GM19452 (cell line): ENCODE measurements at regions not wholly inside any gene's neighbourhood (a gene's known extent, or its start where the extent isn't known, plus 50 kb on each side); places are given as distances from the start of the nearest gene placed in this dataset.
A peak's percentile ranks its signal among the peaks of the same experiment; 100 is the strongest.

Source experiments
- ATAC-seq: cut with Tn5 transposase; IDR thresholded peaks from one replicate; pipeline ENCODE4 v1.9.1; 2021; ENCODE audit not compliant: unreplicated experiment

DNA sequence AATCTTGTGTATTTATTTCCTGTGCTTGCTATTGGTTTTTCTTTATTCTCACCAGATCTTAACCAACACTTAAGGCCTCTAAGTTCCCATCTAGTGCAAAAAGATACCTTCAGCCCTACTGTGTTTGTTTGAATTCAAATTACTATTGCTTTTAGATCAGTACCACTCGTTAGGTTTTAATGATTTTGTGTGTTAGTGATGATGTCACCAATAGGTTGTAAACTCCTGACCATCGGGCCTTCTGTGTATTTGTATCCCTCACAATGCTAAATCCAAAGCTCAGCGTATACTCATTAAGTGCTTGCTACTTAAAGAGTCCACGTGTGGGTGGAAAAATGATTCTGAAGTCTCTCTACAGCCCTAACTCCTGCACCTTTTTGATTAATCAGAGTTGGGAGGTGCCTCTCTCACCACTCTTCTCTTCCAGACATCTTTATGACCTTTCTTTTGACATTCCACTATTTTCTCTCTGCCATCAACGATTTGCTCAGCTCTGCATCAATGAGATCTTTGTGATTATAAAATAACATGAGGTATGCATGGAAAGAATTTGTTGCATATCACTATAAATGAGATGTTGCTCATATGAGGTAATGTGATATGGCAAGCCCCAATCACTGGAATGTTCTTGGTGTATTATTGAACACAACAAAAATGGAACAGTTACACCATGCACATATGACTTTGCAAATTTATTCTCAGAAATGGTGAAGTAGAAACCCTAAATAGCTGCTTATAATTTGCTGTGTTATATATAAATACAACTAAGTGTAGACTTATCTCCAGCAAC, 55.1 kb upstream of the LAMA2 start:
- no peak for ATAC-seq

DNA sequence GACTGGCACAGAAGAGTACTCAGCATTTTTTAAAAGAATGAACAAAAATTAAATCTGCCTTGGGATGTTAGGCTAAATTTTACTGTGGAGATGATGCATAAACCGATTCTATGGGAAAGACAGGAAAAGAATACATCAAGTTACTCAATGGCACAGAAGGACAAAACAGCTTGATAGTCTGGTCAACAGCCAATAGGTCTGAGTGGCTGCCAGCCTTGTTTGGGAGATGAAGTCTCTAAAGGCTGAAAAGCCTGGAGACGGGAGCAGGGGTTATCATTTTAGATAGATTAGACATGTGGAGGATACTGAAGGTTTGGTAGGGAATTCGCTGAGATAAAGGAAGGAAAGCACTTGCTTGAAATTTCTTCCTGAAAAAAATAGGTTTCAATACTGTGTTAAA, 56.3 kb upstream of the LAMA2 start:
- no peak for ATAC-seq

DNA sequence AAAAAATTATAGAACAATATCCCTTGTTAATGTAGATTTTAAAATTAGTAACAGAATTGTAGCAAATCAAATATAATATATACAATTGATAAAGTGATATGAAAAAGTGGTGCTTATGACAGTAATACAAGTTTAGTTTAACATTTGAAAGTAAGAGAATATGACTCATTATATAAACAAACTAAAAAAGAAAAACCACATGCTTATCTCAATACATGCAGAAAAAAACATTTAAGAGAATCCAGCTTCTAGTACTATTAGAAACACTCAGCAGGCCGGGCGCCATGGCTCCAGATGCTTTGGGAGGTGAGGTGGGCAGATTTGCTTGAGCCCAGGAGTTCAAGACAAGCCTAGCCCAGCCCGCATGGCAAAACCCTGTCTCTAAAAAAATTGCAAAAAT, 60.7 kb upstream of the LAMA2 start:
- no peak for ATAC-seq

DNA sequence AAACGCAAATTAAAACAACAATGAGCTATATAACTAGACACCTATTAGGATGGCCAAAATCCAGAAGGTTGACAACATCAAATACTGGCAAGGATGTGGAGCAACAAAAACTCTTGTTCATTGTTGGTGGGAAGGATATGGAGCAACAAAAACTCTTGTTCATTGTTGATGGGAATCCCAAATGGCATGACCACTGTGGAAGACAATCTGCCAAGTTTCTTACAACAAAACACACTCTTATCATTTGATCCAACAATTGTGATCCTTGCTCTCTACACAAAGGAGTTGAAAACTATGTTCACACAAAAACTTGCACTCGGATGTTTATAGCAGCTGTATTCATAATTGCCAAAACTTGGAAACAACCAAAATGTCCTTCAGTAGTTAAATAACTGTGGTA, 61.8 kb upstream of the LAMA2 start:
- ATAC-seq: no peak

DNA sequence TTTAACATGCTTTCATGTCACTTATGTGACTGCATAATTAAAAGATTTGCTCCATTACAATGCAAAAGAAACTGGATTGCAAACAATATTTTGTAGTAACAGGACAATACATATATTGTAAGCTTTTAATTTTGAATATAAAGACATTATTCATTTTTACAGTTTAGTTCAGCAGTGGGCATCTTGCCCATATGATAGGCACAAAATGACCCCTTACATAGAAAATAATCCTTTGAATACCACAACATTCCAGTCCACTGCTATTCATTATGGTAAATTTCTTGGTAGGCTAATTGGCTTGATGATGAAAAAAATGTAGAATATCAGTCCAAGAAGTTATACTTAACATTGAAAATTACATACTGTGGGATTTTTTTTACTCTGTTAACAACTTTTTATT, 74.1 kb upstream of the LAMA2 start:
- ATAC-seq: no peak

DNA sequence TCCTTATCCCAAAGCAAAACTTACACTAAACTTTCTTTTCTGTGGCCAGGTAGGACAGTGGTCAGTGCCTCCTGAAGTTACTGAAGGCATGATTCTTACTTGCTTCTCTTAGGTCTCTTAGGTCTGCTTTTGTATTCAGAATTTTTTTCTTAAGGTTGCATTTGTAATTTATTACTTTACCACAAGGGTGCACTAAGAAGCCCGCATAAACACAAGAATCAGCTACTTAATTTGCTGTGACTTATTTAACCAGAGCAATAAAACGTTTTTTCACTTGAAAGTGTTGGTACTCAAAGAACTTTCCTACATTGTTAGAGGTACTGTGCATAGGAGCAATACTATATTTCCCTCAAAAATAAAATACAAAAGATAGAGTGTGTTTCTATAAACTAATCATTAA, 75.4 kb upstream of the LAMA2 start:
- ATAC-seq: no peak

DNA sequence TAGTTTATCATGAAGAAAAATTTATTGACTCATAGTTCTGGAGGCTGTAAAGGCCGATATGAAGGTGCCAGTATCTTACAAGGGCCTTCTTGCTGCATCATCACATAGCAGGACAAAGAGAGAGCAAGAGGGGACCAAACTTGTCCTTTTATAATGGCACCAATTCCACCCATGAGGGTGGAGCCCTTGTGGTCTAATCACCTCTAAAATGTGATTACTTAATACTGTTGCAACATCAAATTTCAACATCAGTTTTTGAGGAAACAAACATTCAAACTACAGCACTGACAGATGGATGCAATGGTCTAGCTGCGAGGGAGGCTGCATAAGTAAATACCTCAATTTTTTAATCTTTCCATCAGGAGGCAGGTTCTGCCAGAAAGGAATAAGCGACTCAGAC, 76.7 kb upstream of the LAMA2 start:
- no peak for ATAC-seq

DNA sequence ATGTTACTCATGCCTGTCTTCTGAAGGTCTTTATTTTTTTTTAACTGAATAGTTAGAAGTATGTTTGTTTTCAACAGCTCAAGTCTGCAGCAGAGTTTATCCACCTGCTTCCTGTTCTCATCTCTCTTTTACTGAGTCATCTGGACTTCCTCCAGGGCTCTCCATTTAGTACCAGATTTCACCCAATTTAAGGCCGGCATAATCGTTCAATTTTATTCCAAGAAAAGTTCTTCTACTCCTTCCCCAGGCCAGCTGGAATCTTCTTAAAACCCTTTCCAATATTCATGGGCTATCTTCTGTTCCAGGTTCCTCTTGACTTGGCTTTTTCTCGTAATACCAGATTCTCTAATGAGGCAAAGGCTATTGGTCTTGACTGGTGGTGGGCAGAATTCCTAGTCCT, 79.0 kb upstream of the LAMA2 start:
- ATAC-seq: no peak

DNA sequence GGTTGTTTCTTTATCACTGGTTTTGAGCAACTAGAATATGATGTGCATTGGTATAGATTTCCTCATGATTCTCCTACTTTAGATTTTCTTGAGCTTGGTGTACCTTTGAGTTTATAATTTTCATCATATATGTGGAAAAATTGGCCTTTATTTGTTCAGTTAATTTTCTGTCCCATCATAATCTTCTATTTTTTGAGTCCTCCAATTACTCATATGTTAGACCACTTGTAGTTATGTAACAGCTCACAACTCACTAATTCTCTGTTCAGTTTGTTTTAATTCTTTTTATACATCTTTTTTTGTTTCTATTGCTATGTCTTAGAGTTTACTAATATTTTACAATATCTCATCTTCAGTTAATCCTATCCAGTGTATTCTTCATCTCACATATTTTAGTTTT, 81.3 kb upstream of the LAMA2 start:
- ATAC-seq: no peak

DNA sequence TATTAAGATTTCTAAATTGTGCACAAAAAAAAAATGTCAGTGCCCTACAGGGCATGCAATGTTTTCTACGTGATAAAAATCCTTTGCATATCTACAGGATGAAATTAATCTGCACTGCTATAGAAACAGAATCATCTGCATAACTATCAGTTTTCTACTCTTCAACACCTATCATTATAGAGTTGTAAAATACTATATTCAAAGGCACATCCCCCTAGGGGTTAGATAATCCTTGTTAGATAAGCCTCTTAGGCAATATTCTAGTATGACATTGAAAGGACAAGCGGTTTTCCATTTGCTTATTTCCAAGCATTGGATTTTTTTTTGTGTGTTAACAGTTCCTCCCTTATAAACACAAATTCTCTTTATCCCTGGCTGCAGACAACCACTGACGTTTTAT, 98.7 kb upstream of the LAMA2 start:
- ATAC-seq: no peak

DNA sequence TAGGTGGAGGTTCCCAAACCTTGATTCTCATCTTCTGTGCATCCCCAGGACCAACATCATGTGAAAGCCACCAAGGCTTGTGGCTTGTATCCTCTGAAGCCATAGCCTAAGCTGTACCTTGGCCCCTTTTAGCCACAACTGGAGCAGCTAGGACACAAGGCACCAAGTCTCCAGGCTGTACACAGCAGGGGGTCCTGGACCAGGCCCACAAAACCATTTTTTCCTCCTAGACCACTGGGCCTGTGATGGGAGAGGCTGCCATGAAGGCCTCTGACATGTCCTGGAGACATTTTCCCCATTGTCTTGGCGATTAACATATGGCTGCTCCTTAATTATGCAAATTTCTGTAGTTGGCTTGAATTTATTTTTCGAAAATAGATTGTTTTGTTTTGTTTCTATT, 114.8 kb upstream of the LAMA2 start:
- no peak for ATAC-seq

DNA sequence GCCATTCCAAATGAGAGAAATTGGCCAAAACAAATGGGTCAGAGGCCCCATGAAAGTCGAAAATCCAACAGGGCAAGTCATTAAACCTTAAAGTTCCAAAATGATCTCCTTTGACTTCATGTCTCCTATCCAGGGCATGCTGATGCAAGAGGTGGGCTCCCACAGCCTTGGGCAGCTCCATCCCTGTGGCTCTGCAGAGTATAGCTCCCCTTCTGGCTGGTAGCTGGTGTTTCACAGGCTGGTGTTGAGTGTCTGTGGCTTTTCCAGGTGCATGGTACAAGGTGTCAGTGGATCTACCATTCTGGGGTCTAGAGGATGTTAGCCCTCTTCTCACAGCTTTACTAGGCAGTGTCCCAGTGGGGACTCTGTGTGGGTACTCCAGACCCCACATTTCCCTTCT, 115.2 kb upstream of the LAMA2 start:
- no peak for ATAC-seq

DNA sequence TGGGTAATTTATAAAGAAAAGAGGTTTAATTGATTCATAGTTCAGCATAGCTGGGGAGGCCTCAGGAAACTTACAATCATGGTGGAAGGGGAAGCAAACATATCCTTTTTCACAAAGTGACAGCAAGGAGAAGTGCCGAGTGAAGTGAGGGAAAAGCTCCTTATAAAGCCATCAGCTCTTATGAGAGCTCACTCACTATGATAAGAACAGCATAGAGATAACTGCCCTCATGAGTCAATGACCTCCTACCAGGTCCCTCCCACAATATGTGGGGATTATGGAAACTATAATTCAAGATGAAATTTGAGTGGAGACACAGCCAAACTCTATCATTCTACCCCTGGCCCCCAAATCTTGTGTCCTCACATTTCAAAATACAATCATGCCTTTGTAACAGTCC, 115.8 kb upstream of the LAMA2 start:
- no peak for ATAC-seq

DNA sequence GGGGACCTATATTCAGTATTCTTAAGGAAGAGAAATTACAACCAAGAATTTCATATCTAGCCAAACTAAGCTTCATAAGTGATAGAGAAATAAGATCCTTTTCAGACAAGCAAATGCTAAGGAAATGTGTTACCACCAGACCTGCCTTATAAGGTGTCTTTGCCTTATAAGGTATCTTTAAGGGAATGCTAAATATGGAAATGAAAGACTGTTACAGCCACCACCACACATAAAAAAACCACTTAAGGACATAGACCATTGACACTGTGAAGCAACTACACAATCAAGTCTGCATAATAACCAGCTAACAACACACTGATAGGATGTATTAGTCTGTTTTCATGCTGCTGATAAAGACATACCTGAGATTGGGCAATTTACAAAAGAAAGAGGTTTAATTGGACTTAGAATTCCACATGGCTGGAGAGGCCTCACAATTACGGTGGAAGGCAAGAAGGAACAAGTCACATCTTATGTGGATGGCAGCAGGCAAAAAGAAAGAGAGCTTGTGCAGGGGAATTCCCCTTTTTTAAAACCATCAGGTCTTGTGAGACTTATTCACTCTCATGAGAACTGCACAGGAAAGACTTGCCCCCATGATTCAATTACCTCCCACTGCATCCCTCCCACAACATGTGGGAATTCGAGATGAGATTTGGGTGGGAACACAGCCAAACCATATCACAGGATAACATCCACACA, 119.2 kb upstream of the LAMA2 start:
- ATAC-seq: no peak

DNA sequence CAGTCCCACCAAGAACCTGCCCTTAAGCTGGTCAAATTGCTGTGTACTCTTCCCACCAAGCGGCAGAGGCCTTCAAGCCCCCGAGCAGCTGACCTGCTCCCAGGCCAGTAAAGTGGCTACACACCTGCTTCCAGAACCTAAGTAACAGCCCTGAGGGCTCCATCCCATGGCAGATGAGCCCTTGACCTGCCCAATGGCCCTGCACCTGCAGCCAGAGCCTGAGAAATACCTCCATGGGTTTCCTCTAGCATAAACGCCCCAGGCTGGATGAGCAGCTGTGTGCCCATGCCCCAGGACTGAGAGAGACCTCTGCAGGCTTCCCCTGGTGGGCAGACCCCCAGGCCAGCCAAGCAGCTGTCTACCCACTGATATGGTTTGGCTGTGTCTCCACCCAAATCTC, 123.0 kb upstream of the LAMA2 start:
- ATAC-seq: no peak

DNA sequence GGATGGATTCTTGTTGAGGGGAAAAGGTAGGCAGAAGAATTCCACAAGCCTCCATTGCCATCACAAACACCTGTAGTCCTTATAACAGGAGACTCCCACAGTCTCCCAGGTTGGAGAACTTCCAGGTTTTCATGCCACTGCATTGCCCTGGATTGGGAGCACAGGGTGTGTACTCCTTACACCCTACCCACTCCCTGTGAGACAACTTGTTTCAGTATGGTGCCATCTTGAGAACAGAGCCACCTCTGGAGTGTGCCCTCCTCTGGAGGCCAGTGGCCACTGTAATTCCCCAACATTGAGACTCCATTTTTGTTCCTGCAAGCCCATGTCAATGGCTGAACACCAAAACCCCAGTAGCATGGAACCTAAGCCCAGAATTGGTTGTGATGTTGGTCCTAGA, 123.5 kb upstream of the LAMA2 start:
- no peak for ATAC-seq

DNA sequence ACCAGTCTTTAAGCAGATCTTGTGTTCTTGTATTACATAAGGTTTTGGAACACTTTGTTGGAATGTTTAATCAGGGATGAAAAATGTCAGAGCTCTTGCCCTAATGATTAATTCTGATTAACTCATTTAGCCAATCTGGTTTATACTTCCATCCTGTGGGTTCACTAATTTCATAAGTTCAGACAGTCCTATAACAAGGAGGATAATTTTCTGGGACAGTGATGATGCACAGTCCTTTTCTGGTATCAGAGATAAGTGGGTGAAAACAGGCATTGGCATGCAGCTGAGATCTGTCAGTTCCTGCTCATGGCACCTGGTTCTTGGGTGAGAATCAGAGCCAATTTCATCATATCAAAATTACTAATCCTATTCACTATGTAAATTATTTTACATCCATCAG, 125.0 kb upstream of the LAMA2 start:
- ATAC-seq: no peak

DNA sequence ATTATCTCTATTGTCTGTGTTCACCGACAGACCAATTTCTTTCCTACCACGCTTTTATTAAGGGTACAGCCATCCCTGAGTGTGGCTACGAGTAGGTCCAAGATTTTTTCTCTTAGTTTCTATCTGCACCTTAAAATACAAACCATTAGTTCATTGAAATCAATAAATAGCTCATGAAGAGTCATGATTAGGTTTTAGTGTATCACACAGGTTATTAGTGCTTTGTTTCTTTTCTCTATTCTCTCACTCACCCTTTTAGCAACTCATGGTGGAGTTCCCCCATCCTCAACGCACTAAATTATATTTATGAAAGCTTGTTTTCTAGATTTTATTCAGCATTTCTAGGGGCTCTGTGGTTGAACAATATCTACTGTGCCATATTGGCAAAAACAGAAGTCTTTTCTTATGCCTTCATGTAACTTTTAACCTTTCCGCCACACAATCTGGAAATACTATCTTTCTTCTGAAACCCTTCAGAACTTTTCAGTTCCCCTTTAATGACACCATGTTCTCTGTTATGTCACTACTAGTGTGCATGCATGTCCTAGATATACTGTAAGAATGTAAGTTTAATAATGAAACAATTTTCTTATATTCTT, 128.2 kb upstream of the LAMA2 start:
- ATAC-seq: peak; percentile 93

DNA sequence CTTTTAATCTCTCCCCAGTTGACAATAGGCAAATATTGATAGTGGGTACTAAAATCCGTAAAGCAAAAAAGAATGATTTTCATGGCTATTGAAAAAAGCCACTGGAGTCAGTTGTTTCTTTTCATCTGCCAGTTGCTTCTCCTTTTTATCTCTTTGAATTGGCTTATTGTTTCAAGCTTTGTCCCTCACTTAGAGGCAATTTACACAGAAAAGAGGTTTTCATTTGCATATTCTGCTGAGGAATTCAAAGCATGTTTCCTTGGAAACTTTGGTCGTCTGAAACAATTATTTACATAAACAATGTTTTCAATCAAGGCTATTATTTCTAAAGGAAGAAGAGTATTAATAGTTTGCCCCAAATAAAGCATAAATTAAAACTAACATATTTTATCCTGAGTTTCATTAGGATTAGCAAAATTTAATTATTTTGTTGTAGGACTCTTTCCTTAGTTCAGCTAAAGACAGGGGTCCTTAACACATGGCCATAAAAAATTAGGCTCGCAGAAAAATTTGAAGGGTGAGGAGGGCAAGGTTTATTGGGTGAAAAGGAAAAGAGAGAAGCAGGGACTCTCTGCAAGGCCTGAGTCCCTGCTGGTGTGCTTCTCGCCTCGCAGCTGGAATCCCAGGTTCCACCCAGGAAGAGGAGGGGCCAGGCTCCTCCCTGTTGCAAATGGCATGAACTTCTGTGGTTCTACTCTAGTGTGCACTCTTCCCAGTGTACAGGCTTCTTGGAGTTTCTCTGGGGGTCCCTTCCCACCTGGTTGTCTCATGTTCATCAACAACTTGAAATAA, 138.8 kb upstream of the LAMA2 start:
- ATAC-seq: no peak

DNA sequence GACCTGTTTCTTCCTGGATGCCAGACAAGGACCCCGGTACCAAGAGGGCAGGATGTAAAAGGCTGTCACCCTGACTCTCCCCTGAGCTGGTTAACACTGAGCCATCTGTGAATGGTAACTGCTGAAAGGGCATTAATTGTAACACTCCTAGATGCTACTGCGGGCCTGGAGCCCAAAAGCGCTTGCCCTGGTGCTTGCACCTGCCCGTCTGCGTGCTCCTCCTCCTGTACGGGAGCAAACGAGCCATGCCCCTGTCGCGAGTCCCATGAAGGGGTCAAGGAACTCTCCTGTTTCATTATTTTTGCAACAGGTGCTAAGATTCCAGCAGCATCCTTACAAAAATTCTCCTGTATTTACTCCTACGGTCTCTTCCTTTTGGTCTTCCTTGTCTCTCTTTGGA, 140.0 kb upstream of the LAMA2 start:
- no peak for ATAC-seq

DNA sequence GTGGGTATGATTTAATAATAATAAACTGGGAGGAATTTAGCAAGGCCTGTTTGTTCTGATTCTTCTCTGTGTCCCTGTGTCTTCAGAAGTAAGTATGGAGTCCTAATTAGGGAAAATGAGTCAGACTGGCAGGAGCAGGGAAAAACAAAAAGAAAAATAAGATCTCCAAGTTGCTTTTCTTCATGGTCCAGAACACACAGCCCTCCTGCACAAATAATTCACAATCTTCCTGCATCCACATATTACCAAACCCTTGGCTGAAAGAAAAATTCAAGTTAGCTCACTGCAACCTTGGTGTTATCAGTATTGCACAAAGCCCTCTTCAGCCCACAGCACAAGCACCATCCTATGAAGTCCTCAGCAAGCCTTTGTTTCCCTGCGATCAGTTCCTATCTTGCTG, 142.0 kb upstream of the LAMA2 start:
- no peak for ATAC-seq

DNA sequence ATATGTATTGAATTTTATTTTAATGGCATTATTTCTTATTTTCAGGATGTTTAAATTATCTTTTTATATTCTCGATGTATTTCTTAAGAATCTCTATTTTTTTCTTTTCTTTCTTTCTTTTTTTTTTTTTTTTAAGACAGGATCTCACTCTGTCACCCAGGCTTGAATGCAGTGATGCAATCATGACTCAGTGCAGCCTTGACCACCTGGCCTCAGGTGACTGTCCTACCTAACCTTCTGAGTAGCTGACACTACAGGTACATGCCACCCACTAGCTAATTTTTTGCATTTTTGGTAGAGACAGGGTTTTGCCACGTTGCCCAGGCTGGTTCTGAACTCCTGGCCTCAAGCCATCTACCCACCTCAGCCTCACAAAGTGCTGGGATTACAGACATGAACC, 143.8 kb upstream of the LAMA2 start:
- ATAC-seq: no peak
